ENCODE measurements at regions not wholly inside any gene's neighbourhood (a gene's known extent, or its start where the extent isn't known, plus 50 kb on each side); places are given as distances from the start of the nearest gene placed in this dataset.

DNA sequence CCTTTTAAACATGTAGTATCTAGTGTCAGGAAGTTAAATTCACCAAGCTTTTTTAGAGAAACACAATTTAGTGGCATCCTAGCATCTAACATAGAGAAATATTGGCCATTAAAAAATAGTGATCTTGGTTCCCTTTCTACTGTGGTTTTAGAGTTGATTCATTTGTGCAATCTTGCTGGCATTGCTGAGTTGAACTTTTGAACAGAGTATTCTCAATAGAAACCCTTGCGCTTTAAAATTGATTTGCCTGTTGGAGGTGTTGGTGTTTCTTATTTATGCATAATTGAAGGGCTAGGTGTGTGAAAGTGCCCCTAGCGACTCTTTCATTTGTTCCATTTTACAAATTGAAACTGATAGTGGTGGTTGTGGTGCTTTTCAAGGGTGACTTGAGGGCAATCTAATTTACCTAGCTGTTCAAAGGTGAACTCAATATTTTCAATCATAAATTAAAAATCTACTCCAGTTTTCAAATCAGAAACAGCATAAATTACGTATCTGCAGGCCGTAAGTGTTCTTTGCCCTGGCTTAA lies 73.0 kb upstream of the MPDZ start:
- no peak for DNase-seq (ENCODE audit: low read depth)

DNA sequence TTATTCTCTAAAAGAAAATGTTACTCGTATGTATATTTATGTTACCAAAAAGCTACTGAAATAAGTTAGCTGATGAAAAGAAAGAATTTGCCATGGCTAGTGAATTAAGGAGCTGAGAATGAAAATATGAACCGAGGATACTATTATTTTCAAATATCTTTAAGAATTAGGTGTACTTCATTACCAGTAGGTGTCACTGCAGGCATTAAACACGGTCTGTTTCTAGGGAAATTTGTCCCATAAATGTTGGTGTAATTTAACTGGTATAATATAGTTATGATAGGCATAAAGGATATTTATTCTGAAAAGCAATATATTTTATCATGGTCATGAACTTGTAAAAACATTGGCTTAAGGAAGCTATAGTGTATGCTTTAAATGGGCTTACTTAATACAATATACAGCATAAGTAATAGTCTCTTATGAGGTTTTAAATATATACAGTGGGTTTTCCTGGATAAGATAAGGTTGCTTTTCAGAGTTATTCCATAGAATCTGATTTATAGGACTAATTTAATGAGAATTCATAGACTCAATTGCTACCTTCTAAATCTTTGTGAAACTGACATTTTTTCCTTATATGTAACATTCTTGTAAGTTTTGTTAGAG lies 72.4 kb upstream of the MPDZ start:
- peak; percentile 68 for DNase-seq (ENCODE audit: low read depth)

DNA sequence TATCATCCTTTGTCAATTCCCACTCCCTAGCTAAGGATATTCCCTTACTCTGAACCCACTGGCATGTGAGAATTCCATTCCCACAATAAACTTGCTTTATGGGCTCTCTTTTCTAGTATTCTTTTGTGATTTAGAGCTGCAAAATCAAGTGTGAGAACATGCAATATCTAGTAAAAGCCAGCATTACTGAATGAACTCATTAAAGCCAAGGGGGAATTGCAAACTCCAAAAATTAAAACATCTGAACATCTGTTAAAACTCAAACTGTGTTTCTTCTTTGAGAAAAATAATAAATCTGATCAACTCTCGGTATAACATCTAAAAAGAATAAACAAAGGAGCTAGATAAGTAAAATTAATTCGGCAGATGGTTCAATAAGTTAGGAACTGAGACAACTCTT lies 53.1 kb upstream of the MPDZ start:
- no peak for DNase-seq (ENCODE audit: low read depth)

DNA sequence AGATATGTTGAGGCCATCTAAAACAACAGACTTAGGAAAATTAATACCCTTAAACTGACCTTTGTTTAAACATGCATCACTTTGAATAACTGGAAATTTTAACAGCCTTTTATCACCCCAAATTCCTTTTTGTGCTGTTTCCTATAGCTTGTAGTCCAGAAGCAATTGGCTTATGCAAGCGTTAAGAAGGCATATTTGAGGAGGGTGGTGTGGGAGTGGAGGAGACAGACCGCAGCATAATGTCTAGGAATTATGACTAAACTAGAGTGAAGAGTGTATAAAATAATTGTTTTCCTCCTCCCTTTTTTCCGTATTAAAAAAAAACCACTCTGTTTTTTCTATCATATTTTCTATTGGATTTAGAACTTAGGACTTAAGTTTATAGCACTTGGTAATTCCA lies 51.8 kb upstream of the MPDZ start:
- DNase-seq (ENCODE audit: low read depth) = no peak

- no peak for DNase-seq (ENCODE audit: low read depth)
Measured at GRCh38 chr9:13330396-13331004, 51.0 kb upstream of the MPDZ start.
